ENCODE measurements at regions not wholly inside any gene's neighbourhood (a gene's known extent, or its start where the extent isn't known, plus 50 kb on each side); places are given as distances from the start of the nearest gene placed in this dataset.

DNA sequence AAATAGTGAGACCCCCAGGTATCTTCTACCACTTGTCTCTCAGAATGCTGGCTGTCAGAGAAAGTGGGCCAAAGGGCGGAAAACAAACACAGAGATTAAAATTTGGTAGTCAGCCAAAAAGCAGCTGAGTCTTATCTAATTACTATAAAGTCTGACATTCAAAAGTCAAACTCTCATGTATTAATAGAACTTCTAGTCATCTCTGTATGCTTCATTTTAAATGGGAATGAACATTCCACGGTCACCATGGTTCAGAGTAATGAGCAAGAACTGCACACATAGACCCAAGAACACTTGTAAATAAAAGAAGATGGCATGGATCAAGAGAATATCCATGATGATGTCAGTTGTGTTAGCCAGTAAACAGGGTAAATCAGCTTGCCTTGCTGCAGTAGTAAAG lies 1267.0 kb upstream of the CHAC2 start:
- no peak for DNase-seq
- peaks cover 15% of the 10 kb centered on the region for H3K4me1 Mint-ChIP-seq
- no peak overlapping the region for H3K27ac Mint-ChIP-seq
- H3K9me3 Mint-ChIP-seq: peaks cover 11% of the 10 kb centered on the region
- H3K4me3 Mint-ChIP-seq: no peak overlapping the region
- no peaks in the 10 kb centered on the region for H3K27me3 Mint-ChIP-seq (ENCODE audit: low read depth, poor library complexity)
- no peaks in the 10 kb centered on the region for H3K36me3 Mint-ChIP-seq (ENCODE audit: low read depth)
- no peak for TF ChIP-seq CTCF (IDR thresholded peaks at IDR 0.05)

DNA sequence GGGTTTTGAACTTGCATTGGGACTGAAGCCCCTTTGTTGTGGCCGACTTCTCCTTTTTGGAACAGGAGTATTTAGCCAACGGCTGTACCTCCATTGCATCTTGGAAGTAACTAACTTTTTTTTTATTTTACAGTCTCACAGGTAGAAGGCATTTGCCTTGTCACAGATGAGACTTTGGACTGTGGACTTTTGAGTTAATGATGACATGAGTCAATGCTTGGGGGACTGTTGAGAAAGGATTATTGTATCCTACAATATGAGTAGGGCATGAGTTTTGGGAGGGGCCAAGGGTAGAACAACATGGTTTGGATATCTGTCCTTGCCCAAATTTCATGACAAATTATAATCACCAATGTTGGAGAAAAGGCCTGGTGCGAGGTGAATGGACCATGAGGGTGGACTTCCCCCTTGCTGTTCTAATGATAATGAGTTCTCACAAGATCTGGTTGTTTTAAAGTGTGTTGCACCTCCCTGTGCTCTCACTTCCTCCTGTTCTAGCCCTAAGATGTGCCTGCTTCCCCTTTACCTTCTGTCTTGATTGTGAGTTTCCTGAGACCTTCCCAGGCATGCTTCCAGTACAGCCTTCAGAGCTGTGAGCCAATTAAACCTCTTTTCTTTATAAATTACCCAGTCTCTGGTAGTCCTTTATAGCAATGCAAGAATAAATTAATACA lies 1269.4 kb upstream of the CHAC2 start:
- Mint-ChIP-seq H3K27ac (no peak overlapping the region), H3K9me3 (peaks cover 11% of the 10 kb centered on the region), H3K27me3 (ENCODE audit: low read depth, poor library complexity) (no peaks in the 10 kb centered on the region), H3K4me3 (no peak overlapping the region), H3K4me1 (peaks cover 15% of the 10 kb centered on the region), H3K36me3 (ENCODE audit: low read depth) (no peaks in the 10 kb centered on the region)
- no peak for TF ChIP-seq CTCF (IDR thresholded peaks at IDR 0.05)
- no peak for DNase-seq

- H3K4me3 Mint-ChIP-seq: no peak overlapping the region
- TF ChIP-seq CTCF (IDR thresholded peaks at IDR 0.05): no peak
- H3K27me3 Mint-ChIP-seq (ENCODE audit: low read depth, poor library complexity): no peaks in the 10 kb centered on the region
- peaks cover 2% of the 10 kb centered on the region for H3K36me3 Mint-ChIP-seq (ENCODE audit: low read depth)
- peaks cover 4% of the 10 kb centered on the region for H3K4me1 Mint-ChIP-seq
- no peak for DNase-seq
- peaks cover 24% of the 10 kb centered on the region for H3K9me3 Mint-ChIP-seq
- no peak overlapping the region for H3K27ac Mint-ChIP-seq
These were observed 1271.8 kb upstream of the CHAC2 start for GRCh38 chr2:52495816-52496215.

- no peak for TF ChIP-seq CTCF (IDR thresholded peaks at IDR 0.05)
- Mint-ChIP-seq H3K4me1 (peaks cover 24% of the 10 kb centered on the region), H3K4me3 (no peak overlapping the region), H3K27me3 (ENCODE audit: low read depth, poor library complexity) (no peaks in the 10 kb centered on the region), H3K36me3 (ENCODE audit: low read depth) (no peaks in the 10 kb centered on the region), H3K27ac (no peak overlapping the region), H3K9me3 (no peaks in the 10 kb centered on the region)
- no peak for DNase-seq
These were observed 1290.4 kb upstream of the CHAC2 start for GRCh38 chr2:52477166-52477565.

GRCh38 chr2:52475590-52475989 lies 1292.0 kb upstream of the CHAC2 start:
- no peaks in the 10 kb centered on the region for H3K36me3 Mint-ChIP-seq (ENCODE audit: low read depth)
- H3K27me3 Mint-ChIP-seq (ENCODE audit: low read depth, poor library complexity): no peaks in the 10 kb centered on the region
- H3K4me1 Mint-ChIP-seq: peaks cover 24% of the 10 kb centered on the region
- H3K9me3 Mint-ChIP-seq: peaks cover under 1% of the 10 kb centered on the region
- no peak for TF ChIP-seq CTCF (IDR thresholded peaks at IDR 0.05)
- H3K27ac Mint-ChIP-seq: no peak overlapping the region
- no peak overlapping the region for H3K4me3 Mint-ChIP-seq
- no peak for DNase-seq

- Mint-ChIP-seq H3K4me3 (no peak overlapping the region), H3K9me3 (peaks cover 11% of the 10 kb centered on the region), H3K27me3 (ENCODE audit: low read depth, poor library complexity) (peaks cover 3% of the 10 kb centered on the region), H3K4me1 (peaks cover 24% of the 10 kb centered on the region), H3K27ac (no peak overlapping the region), H3K36me3 (ENCODE audit: low read depth) (peaks cover 8% of the 10 kb centered on the region)
- no peak for DNase-seq
- no peak for TF ChIP-seq CTCF (IDR thresholded peaks at IDR 0.05)
These were observed 1293.5 kb upstream of the CHAC2 start for GRCh38 chr2:52474091-52474490.
